PC-9 (cell line): ENCODE measurements at regions not wholly inside any gene's neighbourhood (a gene's known extent, or its start where the extent isn't known, plus 50 kb on each side); places are given as distances from the start of the nearest gene placed in this dataset.

Experiments
- EZH2 ChIP-seq: fragments of 200-600 bp; sonication (generic); IDR thresholded peaks from 2 replicates; pipeline ENCODE4 v1.8.0; 2017; ENCODE audit warnings: antibody characterized with exemption, low read depth
- TF ChIP-seq, protein P1 (sequence below): fragments of 200-600 bp; sonication (generic); conservative IDR thresholded peaks from 2 replicates; pipeline ENCODE4 v1.6.1; 2017; ENCODE audit warnings: mixed run types, antibody characterized with exemption, mild to moderate bottlenecking, moderate library complexity

DNA sequence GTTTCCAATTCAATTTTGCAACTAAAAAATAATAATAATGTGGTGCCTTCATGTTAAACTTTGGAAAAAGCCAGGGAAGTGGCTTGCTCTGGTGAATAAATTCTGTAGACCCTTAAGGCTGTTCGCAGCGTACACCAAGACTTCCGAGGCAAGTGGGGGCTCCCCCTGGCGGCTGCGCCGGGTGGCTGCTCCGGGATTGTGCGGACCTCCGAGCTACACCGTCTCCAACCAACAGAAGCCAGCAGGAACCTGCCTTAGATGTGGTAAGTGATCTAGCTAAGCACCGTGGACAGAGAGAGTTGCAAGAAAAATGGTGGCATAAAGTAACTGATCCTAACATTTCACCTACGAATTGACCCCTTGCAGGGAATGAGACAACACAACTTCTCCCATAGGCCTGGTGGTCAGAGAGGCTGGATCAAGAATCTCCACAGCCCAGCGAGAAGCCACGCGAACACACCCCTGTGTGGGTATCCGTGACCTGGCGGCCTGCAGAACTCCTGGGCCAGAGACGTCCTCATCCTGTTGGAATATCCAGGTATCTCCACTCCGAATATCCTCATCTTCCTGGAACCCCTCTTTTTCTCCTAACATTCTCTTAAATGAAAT, 69.6 kb downstream of the TBXT start:
- TF ChIP-seq, protein P1, sequence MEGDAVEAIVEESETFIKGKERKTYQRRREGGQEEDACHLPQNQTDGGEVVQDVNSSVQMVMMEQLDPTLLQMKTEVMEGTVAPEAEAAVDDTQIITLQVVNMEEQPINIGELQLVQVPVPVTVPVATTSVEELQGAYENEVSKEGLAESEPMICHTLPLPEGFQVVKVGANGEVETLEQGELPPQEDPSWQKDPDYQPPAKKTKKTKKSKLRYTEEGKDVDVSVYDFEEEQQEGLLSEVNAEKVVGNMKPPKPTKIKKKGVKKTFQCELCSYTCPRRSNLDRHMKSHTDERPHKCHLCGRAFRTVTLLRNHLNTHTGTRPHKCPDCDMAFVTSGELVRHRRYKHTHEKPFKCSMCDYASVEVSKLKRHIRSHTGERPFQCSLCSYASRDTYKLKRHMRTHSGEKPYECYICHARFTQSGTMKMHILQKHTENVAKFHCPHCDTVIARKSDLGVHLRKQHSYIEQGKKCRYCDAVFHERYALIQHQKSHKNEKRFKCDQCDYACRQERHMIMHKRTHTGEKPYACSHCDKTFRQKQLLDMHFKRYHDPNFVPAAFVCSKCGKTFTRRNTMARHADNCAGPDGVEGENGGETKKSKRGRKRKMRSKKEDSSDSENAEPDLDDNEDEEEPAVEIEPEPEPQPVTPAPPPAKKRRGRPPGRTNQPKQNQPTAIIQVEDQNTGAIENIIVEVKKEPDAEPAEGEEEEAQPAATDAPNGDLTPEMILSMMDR: peak; percentile 63
- TF ChIP-seq EZH2: no peak
